Activated naive CD8-positive, alpha-beta T cell treated with anti-CD3 and anti-CD28 coated beads, Interleukin-2, amount 10 ng/mL, durations not matched to agents 7 days and 5 days (primary cell): ENCODE measurements at regions not wholly inside any gene's neighbourhood (a gene's known extent, or its start where the extent isn't known, plus 50 kb on each side); places are given as distances from the start of the nearest gene placed in this dataset.

Experiments
- ATAC-seq: fragments of 150-1000 bp; cut with Tn5 transposase; one replicate; pipeline ENCODE4 v1.10.0; 2021; ENCODE audit warnings: low read depth, moderate library complexity
- POLR2A ChIA-PET: fragments of 350-600 bp; sonication (Branson Sonifier 250); formaldehyde crosslinking; loops from one replicate; lab custom pipeline; 2021; ENCODE audit warnings: antibody characterized with exemption; lab: Charles Lee
- DNase-seq: peaks from one replicate; pipeline ENCODE4 v3.0.0; 2021
- H3K27ac Mint-ChIP-seq: one replicate; pipeline ENCODE4 v1.8.0; 2022; ENCODE audit warnings: mild to moderate bottlenecking, mixed read lengths
- H3K27me3 Mint-ChIP-seq: one replicate; pipeline ENCODE4 v1.8.0; 2022; ENCODE audit warnings: mild to moderate bottlenecking, moderate library complexity, mixed read lengths
- H3K36me3 Mint-ChIP-seq: one replicate; pipeline ENCODE4 v1.8.0; 2021; ENCODE audit warnings: mild to moderate bottlenecking, mixed read lengths
- H3K4me1 Mint-ChIP-seq: one replicate; pipeline ENCODE4 v1.8.0; 2021; ENCODE audit warnings: mixed read lengths
- H3K4me3 Mint-ChIP-seq: one replicate; pipeline ENCODE4 v1.8.0; 2022; ENCODE audit warnings: mild to moderate bottlenecking, moderate library complexity, mixed read lengths
- H3K9me3 Mint-ChIP-seq: one replicate; pipeline ENCODE4 v1.8.0; 2021; ENCODE audit warnings: mixed read lengths

GRCh38 chr18:35770376-35771014 lies 189.0 kb downstream of the GALNT1 start:
- ATAC-seq (peak; percentile 89), DNase-seq (no peak)
- peak overlapping the region; percentile 68 for H3K27ac Mint-ChIP-seq
- POLR2A ChIA-PET: no interaction called here
- H3K9me3 Mint-ChIP-seq: no peaks in the 10 kb centered on the region
- no peak overlapping the region for H3K4me3 Mint-ChIP-seq
- H3K4me1 Mint-ChIP-seq: peaks cover 6% of the 10 kb centered on the region
- H3K27me3 Mint-ChIP-seq: peaks cover 6% of the 10 kb centered on the region
- H3K36me3 Mint-ChIP-seq: no peaks in the 10 kb centered on the region

- no peaks in the 10 kb centered on the region for H3K9me3 Mint-ChIP-seq
- H3K27ac Mint-ChIP-seq: no peak overlapping the region
- POLR2A ChIA-PET: no interaction called here
- no peak for DNase-seq
- no peaks in the 10 kb centered on the region for H3K36me3 Mint-ChIP-seq
- H3K27me3 Mint-ChIP-seq: peaks cover 6% of the 10 kb centered on the region
- no peak overlapping the region for H3K4me3 Mint-ChIP-seq
- no peak for ATAC-seq
- H3K4me1 Mint-ChIP-seq: peaks cover 6% of the 10 kb centered on the region
Measured at GRCh38 chr18:35771172-35771571, 189.6 kb downstream of the GALNT1 start.

- Mint-ChIP-seq H3K9me3 (no peaks in the 10 kb centered on the region), H3K4me3 (no peak overlapping the region), H3K4me1 (no peaks in the 10 kb centered on the region), H3K27ac (no peak overlapping the region), H3K27me3 (peaks cover 4% of the 10 kb centered on the region), H3K36me3 (no peaks in the 10 kb centered on the region)
- POLR2A ChIA-PET: no interaction called here
- DNase-seq (no peak), ATAC-seq (no peak)
Measured at GRCh38 chr18:35775887-35776286, 194.3 kb downstream of the GALNT1 start.

GRCh38 chr18:35776473-35776872 lies 194.9 kb downstream of the GALNT1 start:
- Mint-ChIP-seq H3K9me3 (no peaks in the 10 kb centered on the region), H3K4me1 (no peaks in the 10 kb centered on the region), H3K27me3 (peaks cover 4% of the 10 kb centered on the region), H3K36me3 (no peaks in the 10 kb centered on the region), H3K4me3 (no peak overlapping the region), H3K27ac (no peak overlapping the region)
- POLR2A ChIA-PET: no interaction called here
- ATAC-seq (no peak), DNase-seq (no peak)

- Mint-ChIP-seq H3K9me3 (no peaks in the 10 kb centered on the region), H3K4me3 (no peak overlapping the region), H3K27ac (no peak overlapping the region), H3K4me1 (no peaks in the 10 kb centered on the region), H3K27me3 (peaks cover 4% of the 10 kb centered on the region), H3K36me3 (no peaks in the 10 kb centered on the region)
- POLR2A ChIA-PET: no interaction called here
- DNase-seq (no peak), ATAC-seq (no peak)
Measured at GRCh38 chr18:35777039-35777438, 195.4 kb upstream of the RMP24 start.

GRCh38 chr18:35778850-35779627 lies 193.4 kb upstream of the RMP24 start:
- H3K27me3 Mint-ChIP-seq: peaks cover 4% of the 10 kb centered on the region
- H3K4me1 Mint-ChIP-seq: no peaks in the 10 kb centered on the region
- H3K4me3 Mint-ChIP-seq: no peak overlapping the region
- H3K27ac Mint-ChIP-seq: no peak overlapping the region
- no peak for ATAC-seq
- POLR2A ChIA-PET: no interaction called here
- H3K36me3 Mint-ChIP-seq: no peaks in the 10 kb centered on the region
- no peak for DNase-seq
- no peaks in the 10 kb centered on the region for H3K9me3 Mint-ChIP-seq

- POLR2A ChIA-PET: no interaction called here
- no peak overlapping the region for H3K4me3 Mint-ChIP-seq
- no peaks in the 10 kb centered on the region for H3K9me3 Mint-ChIP-seq
- H3K36me3 Mint-ChIP-seq: no peaks in the 10 kb centered on the region
- H3K27ac Mint-ChIP-seq: no peak overlapping the region
- no peaks in the 10 kb centered on the region for H3K4me1 Mint-ChIP-seq
- peaks cover 4% of the 10 kb centered on the region for H3K27me3 Mint-ChIP-seq
- DNase-seq (no peak), ATAC-seq (no peak)
Measured at GRCh38 chr18:35780937-35781336, 191.5 kb upstream of the RMP24 start.

GRCh38 chr18:35782926-35783325 lies 189.6 kb upstream of the RMP24 start:
- DNase-seq: no peak
- H3K27me3 Mint-ChIP-seq: peaks cover 8% of the 10 kb centered on the region
- H3K9me3 Mint-ChIP-seq: no peaks in the 10 kb centered on the region
- POLR2A ChIA-PET: no interaction called here
- no peaks in the 10 kb centered on the region for H3K36me3 Mint-ChIP-seq
- H3K4me1 Mint-ChIP-seq: no peaks in the 10 kb centered on the region
- no peak overlapping the region for H3K4me3 Mint-ChIP-seq
- no peak overlapping the region for H3K27ac Mint-ChIP-seq
- ATAC-seq: no peak

- Mint-ChIP-seq H3K27me3 (peaks cover 5% of the 10 kb centered on the region), H3K4me3 (no peak overlapping the region), H3K27ac (no peak overlapping the region), H3K4me1 (no peaks in the 10 kb centered on the region), H3K36me3 (no peaks in the 10 kb centered on the region), H3K9me3 (no peaks in the 10 kb centered on the region)
- POLR2A ChIA-PET: no interaction called here
- ATAC-seq: no peak
- no peak for DNase-seq
Measured at GRCh38 chr18:35786365-35787042, 186.0 kb upstream of the RMP24 start.

- Mint-ChIP-seq H3K4me3 (no peak overlapping the region), H3K27ac (no peak overlapping the region), H3K27me3 (peaks cover 12% of the 10 kb centered on the region), H3K36me3 (no peaks in the 10 kb centered on the region), H3K4me1 (no peaks in the 10 kb centered on the region), H3K9me3 (no peaks in the 10 kb centered on the region)
- DNase-seq: no peak
- POLR2A ChIA-PET: no interaction called here
- ATAC-seq: no peak
Measured at GRCh38 chr18:35789543-35789942, 182.9 kb upstream of the RMP24 start.

GRCh38 chr18:35797948-35798347 lies 174.5 kb upstream of the RMP24 start:
- H3K27ac Mint-ChIP-seq: no peak overlapping the region
- ATAC-seq: no peak
- POLR2A ChIA-PET: no interaction called here
- no peak for DNase-seq
- H3K9me3 Mint-ChIP-seq: no peaks in the 10 kb centered on the region
- H3K27me3 Mint-ChIP-seq: peaks cover 20% of the 10 kb centered on the region
- H3K4me3 Mint-ChIP-seq: no peak overlapping the region
- no peaks in the 10 kb centered on the region for H3K36me3 Mint-ChIP-seq
- no peaks in the 10 kb centered on the region for H3K4me1 Mint-ChIP-seq

- Mint-ChIP-seq H3K9me3 (no peaks in the 10 kb centered on the region), H3K27ac (no peak overlapping the region), H3K4me3 (no peak overlapping the region), H3K4me1 (no peaks in the 10 kb centered on the region), H3K27me3 (peaks cover 27% of the 10 kb centered on the region), H3K36me3 (no peaks in the 10 kb centered on the region)
- no peak for DNase-seq
- POLR2A ChIA-PET: no interaction called here
- ATAC-seq: no peak
Measured at GRCh38 chr18:35803551-35803950, 168.9 kb upstream of the RMP24 start.

- peaks cover 26% of the 10 kb centered on the region for H3K27me3 Mint-ChIP-seq
- H3K4me1 Mint-ChIP-seq: peaks cover 3% of the 10 kb centered on the region
- DNase-seq: no peak
- no peaks in the 10 kb centered on the region for H3K36me3 Mint-ChIP-seq
- POLR2A ChIA-PET: no interaction called here
- no peaks in the 10 kb centered on the region for H3K9me3 Mint-ChIP-seq
- ATAC-seq: no peak
- no peak overlapping the region for H3K4me3 Mint-ChIP-seq
- no peak overlapping the region for H3K27ac Mint-ChIP-seq
Measured at GRCh38 chr18:35804377-35804776, 168.1 kb upstream of the RMP24 start.
